ENCODE measurements at regions not wholly inside any gene's neighbourhood (a gene's known extent, or its start where the extent isn't known, plus 50 kb on each side); places are given as distances from the start of the nearest gene placed in this dataset.

GRCh38 chr13:75231235-75231634, 250.7 kb downstream of the TBC1D4 start:
- DNase-seq (ENCODE audit: low spot score) = no peak

- no peak for DNase-seq (ENCODE audit: low spot score)
Measured at GRCh38 chr13:75226733-75227435, 255.1 kb downstream of the TBC1D4 start.

- no peak for DNase-seq (ENCODE audit: low spot score)
Measured at GRCh38 chr13:75226092-75226491, 255.9 kb downstream of the TBC1D4 start.

- DNase-seq (ENCODE audit: low spot score) = no peak
Measured at GRCh38 chr13:75225288-75226032, 256.5 kb downstream of the TBC1D4 start.

GRCh38 chr13:75224053-75224742, 257.8 kb downstream of the TBC1D4 start:
- no peak for DNase-seq (ENCODE audit: low spot score)

GRCh38 chr13:75222031-75222430, 259.9 kb downstream of the TBC1D4 start:
- DNase-seq (ENCODE audit: low spot score) = no peak

GRCh38 chr13:75220861-75221260, 261.1 kb downstream of the TBC1D4 start:
- DNase-seq (ENCODE audit: low spot score) = no peak

GRCh38 chr13:75220238-75220542, 261.8 kb downstream of the TBC1D4 start:
- DNase-seq (ENCODE audit: low spot score) = no peak

GRCh38 chr13:75219479-75220237, 262.3 kb downstream of the TBC1D4 start:
- peak; percentile 95 for DNase-seq (ENCODE audit: low spot score)

- no peak for DNase-seq (ENCODE audit: low spot score)
Measured at GRCh38 chr13:75217949-75218348, 264.0 kb downstream of the TBC1D4 start.

- DNase-seq (ENCODE audit: low spot score) = no peak
Measured at GRCh38 chr13:75216038-75216437, 265.9 kb downstream of the TBC1D4 start.

GRCh38 chr13:75214846-75215245, 267.1 kb downstream of the TBC1D4 start:
- no peak for DNase-seq (ENCODE audit: low spot score)

- no peak for DNase-seq (ENCODE audit: low spot score)
Measured at GRCh38 chr13:75202981-75203380, 279.0 kb downstream of the TBC1D4 start.

- DNase-seq (ENCODE audit: low spot score) = no peak
Measured at GRCh38 chr13:75197803-75198202, 284.2 kb downstream of the TBC1D4 start.

GRCh38 chr13:75196147-75196837, 285.7 kb downstream of the TBC1D4 start:
- no peak for DNase-seq (ENCODE audit: low spot score)

GRCh38 chr13:75195495-75196146, 286.3 kb downstream of the TBC1D4 start:
- no peak for DNase-seq (ENCODE audit: low spot score)

GRCh38 chr13:75194717-75195462, 287.1 kb downstream of the TBC1D4 start:
- DNase-seq (ENCODE audit: low spot score) = no peak

GRCh38 chr13:75186379-75186778, 295.6 kb downstream of the TBC1D4 start:
- DNase-seq (ENCODE audit: low spot score) = no peak

GRCh38 chr13:75181906-75182305, 300.1 kb downstream of the TBC1D4 start:
- DNase-seq (ENCODE audit: low spot score) = no peak
